ENCODE measurements at regions not wholly inside any gene's neighbourhood (a gene's known extent, or its start where the extent isn't known, plus 50 kb on each side); places are given as distances from the start of the nearest gene placed in this dataset.

DNA sequence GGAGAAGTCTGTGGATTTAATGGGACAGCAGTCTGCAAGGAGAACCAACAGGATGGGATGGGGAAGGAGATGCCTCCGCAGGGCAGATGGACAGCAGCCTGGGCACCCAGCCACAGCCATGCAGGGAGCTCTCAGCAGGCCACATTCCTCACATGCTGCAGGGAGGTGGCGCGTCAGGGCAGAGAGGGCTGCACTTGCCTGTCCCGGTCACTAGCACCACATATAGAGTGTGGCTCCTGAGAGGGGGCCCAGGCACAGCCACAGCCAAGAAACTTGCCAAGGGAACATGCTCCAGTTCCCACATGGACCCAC, 86.8 kb upstream of the ZMIZ1 start:
- no peak for DNase-seq (ENCODE audit: low spot score)
- TF ChIP-seq, protein P1, sequence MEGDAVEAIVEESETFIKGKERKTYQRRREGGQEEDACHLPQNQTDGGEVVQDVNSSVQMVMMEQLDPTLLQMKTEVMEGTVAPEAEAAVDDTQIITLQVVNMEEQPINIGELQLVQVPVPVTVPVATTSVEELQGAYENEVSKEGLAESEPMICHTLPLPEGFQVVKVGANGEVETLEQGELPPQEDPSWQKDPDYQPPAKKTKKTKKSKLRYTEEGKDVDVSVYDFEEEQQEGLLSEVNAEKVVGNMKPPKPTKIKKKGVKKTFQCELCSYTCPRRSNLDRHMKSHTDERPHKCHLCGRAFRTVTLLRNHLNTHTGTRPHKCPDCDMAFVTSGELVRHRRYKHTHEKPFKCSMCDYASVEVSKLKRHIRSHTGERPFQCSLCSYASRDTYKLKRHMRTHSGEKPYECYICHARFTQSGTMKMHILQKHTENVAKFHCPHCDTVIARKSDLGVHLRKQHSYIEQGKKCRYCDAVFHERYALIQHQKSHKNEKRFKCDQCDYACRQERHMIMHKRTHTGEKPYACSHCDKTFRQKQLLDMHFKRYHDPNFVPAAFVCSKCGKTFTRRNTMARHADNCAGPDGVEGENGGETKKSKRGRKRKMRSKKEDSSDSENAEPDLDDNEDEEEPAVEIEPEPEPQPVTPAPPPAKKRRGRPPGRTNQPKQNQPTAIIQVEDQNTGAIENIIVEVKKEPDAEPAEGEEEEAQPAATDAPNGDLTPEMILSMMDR (IDR thresholded peaks at IDR 0.05) = no peak
- Histone ChIP-seq H3K4me3 (no peak overlapping the region), H3K27ac (no peak overlapping the region)

DNA sequence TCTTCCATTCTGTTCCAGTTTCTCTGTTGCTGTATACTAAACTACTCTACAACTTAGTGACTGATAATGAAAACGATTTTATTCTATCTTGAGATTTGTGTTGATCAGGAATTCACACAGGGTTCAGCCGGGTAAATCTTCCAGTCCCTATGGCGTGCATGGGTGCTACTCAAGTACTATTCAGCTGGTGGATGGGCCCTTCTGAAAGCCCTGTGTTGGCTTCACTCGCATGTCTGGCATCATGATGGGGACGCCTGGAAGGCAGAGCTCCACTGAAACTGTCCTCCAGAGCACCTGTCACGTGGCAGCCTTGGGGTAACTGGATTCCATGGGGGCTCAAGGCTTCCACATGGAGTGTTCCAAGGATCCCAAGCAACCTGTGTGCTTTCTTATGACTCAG, 86.0 kb upstream of the ZMIZ1 start:
- DNase-seq (ENCODE audit: low spot score) = no peak
- Histone ChIP-seq H3K4me3 (no peak overlapping the region), H3K27ac (no peak overlapping the region)
- TF ChIP-seq, protein P1 (IDR thresholded peaks at IDR 0.05) = no peak

DNA sequence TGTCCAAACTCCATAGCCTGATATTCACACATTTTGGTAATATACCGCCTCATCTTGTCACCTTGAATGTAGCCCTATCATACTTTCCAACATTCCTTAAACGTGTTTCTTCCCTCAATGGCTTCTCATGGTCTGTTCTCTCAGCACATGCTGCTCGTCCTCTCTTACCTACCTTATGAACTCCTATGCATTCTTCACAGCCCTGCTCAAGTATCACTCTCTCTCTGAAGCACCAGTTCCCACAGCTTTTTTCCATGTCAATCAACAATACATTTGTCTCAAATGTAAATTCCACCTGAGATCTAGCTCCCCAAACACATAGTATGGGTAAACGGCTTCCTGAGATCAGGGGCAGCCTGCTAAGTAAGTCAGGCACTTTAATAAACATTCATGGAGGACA, 85.2 kb upstream of the ZMIZ1 start:
- TF ChIP-seq, protein P1 (IDR thresholded peaks at IDR 0.05) = no peak
- Histone ChIP-seq H3K4me3 (no peak overlapping the region), H3K27ac (no peak overlapping the region)
- no peak for DNase-seq (ENCODE audit: low spot score)

DNA sequence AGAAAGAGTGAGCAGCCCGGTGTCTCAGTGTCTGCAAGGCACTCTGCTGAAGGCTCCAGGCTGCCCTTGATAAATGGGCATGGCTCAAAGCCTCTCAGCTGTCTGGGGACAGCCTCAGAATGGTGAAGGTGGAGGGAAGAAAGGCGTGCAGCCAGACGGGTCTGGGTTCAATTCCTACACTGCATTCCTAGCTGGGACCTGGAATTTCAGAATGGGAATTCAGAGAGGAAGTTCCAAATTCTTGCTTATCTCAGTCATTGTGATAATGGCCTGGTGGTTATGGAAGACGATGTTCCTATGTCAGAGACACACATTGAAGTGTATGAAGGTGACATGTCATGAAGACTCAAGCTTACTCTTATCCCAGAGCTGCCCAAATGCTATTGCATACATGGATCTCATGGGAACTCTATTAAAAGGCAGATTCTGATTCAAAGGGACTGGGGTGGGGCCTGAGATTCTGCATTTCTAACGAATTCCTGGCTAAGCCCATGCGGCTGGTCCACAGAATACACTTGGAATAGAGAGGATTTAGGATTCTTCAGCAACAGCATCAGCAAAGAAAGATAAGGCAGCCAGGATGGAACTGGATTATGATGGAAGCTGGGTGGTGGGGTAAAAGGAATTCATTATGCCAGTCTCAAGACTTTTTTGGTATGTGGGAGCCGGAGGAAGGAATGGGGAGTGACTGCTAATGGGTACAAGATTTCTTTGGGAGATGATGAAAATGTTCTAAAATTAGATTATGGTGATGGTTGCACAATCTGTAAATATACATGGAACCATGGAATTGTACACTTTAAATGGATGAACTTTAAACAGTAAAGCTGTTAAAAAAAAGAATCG, 82.6 kb upstream of the ZMIZ1 start:
- Histone ChIP-seq H3K27ac (no peak overlapping the region), H3K4me3 (no peak overlapping the region)
- TF ChIP-seq, protein P1 (IDR thresholded peaks at IDR 0.05) = no peak
- no peak for DNase-seq (ENCODE audit: low spot score)

DNA sequence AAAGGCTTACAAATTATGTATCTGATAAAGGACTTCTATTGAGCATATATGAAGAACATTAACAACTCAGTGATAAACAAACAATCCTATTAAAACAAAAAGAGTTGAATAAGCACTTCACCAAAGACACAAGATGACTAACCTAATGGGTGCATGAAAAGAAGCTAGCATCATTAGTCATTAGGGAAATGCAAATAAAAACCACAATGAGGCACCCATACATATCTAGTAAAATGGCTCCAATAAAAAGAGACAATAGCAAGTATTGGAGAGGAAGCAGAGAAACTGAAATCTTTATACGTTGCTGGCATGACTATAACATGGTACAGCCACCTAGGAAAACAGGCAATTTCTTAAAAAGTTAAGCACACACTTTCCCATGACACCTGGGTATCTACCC, 77.6 kb upstream of the ZMIZ1 start:
- H3K27ac ChIP-seq = no peak overlapping the region
- TF ChIP-seq, protein P1 (IDR thresholded peaks at IDR 0.05) = no peak
- DNase-seq (ENCODE audit: low spot score) = no peak
- no peak overlapping the region for H3K4me3 ChIP-seq

DNA sequence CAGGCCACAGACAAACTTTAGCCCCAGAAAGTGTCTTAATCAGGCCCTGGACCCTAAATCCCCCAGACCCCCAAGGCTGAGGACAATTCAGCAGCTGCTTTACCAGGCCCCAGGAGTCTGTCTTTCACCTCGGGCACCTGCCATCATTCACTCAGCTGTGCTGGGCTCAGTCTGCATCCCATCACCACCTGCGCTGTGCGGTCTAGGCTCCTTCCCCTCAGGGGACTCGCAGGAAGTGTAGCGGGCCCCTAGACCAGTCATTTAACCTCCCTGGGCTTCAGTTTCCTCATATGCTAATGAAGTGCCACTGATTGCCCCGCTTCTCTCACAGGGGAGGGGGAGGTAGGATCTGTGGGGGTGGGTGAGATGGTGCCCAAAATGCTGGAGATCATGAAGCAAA, 76.4 kb upstream of the ZMIZ1 start:
- TF ChIP-seq, protein P1 (IDR thresholded peaks at IDR 0.05) = no peak
- Histone ChIP-seq H3K27ac (no peak overlapping the region), H3K4me3 (no peak overlapping the region)
- no peak for DNase-seq (ENCODE audit: low spot score)

DNA sequence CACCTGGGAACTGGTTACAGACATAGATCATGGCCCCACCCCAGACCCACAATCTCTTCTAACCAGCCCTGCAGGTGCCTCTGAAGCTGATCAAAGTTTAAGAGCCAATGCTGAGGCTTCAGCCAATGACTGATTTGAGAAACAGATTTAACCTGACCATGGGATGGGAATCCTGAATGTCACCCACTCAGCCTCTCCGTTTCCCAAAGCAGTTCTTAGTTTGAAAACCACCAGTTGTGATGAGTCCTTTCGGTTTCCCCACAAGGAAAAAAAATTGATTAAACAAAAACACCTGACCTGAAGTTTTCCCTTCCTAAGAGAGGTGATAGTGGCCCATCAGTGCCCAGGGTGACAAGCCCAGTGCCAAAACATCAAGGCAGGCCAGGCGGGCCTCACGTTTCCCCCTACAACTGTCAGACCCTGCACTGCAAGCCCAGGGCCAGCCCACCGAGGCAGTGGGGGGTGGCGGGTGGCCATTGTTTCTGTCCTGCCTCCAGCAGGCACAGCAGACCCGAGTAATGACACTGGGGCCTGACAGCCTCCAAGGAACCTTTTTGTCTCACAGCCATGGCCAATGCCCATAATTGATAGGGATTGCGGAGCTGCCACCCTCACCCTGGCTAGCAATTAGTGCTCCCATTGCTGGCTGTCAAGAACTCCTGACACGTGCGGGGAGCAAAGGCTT, 75.4 kb upstream of the ZMIZ1 start:
- no peak for DNase-seq (ENCODE audit: low spot score)
- no peak overlapping the region for H3K27ac ChIP-seq
- TF ChIP-seq, protein P1 (IDR thresholded peaks at IDR 0.05) = no peak

More for the DNA sequence above, 75.4 kb upstream of the ZMIZ1 start:
- H3K4me3 ChIP-seq = no peak overlapping the region

All from coronary artery (tissue), 2 donors.